ENCODE measurements at regions not wholly inside any gene's neighbourhood (a gene's known extent, or its start where the extent isn't known, plus 50 kb on each side); places are given as distances from the start of the nearest gene placed in this dataset.

DNA sequence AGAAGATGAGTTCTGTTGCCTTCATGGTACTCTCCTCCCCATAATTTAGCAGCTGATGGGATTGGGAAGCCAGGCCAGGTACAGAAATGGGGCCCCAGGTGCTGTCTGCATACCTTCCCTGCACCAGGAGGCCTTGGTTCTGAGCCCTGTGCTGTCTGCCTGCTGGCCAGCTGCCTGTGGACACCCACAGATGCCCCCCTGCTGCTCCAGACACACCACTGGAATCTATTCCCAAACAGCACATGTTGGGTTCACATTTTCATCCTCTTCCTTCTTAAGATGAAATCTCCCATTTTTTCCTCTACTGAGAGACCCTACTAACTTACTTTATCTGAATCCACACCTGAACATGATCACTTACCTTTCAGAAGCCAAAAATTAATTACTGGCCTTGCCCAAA lies 152.0 kb upstream of the CCDC68 start:
- Histone ChIP-seq H4K20me1 (ENCODE audit: insufficient read depth, low read length) (no peaks in the 10 kb centered on the region), H2AFZ (ENCODE audit: low read depth, low read length) (no peak overlapping the region), H3K4me2 (ENCODE audit: low read length) (peak overlapping the region; percentile 37), H3K4me3 (ENCODE audit: insufficient read depth, low read depth, low read length) (no peak overlapping the region), H3K9ac (ENCODE audit: low read length) (no peak overlapping the region), H3K4me1 (ENCODE audit: insufficient read depth, low read length) (peaks cover 14% of the 10 kb centered on the region), H3K27me3 (ENCODE audit: insufficient read depth, low read length) (no peaks in the 10 kb centered on the region), H3K36me3 (ENCODE audit: insufficient read depth, low read length) (no peaks in the 10 kb centered on the region), H3K27ac (ENCODE audit: low read depth, low read length) (peak overlapping the region; percentile 17), H3K79me2 (ENCODE audit: insufficient read depth, low read length) (no peaks in the 10 kb centered on the region), H3K9me3 (ENCODE audit: insufficient read depth, low read depth, low read length) (no peaks in the 10 kb centered on the region)
- FAIRE-seq: no peak
- TF ChIP-seq, protein P1, sequence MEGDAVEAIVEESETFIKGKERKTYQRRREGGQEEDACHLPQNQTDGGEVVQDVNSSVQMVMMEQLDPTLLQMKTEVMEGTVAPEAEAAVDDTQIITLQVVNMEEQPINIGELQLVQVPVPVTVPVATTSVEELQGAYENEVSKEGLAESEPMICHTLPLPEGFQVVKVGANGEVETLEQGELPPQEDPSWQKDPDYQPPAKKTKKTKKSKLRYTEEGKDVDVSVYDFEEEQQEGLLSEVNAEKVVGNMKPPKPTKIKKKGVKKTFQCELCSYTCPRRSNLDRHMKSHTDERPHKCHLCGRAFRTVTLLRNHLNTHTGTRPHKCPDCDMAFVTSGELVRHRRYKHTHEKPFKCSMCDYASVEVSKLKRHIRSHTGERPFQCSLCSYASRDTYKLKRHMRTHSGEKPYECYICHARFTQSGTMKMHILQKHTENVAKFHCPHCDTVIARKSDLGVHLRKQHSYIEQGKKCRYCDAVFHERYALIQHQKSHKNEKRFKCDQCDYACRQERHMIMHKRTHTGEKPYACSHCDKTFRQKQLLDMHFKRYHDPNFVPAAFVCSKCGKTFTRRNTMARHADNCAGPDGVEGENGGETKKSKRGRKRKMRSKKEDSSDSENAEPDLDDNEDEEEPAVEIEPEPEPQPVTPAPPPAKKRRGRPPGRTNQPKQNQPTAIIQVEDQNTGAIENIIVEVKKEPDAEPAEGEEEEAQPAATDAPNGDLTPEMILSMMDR (IDR thresholded peaks at IDR 0.05; ENCODE audit: insufficient read depth, low read depth, low read length): no peak
- no peak for TF ChIP-seq EZH2 (IDR thresholded peaks at IDR 0.05; ENCODE audit: insufficient read depth, low read length)
- DNase-seq (ENCODE audit: low read depth): no peak
- Mint-ChIP-seq H3K9me3 (ENCODE audit: unreplicated experiment) (no peaks in the 10 kb centered on the region), H3K27me3 (ENCODE audit: low read depth, unreplicated experiment) (peaks cover 2% of the 10 kb centered on the region), H3K4me3 (ENCODE audit: unreplicated experiment) (no peak overlapping the region), H3K27ac (ENCODE audit: unreplicated experiment) (no peak overlapping the region), H3K36me3 (ENCODE audit: low read depth, unreplicated experiment) (no peaks in the 10 kb centered on the region), H3K4me1 (ENCODE audit: low read depth, unreplicated experiment) (peaks cover 20% of the 10 kb centered on the region)

DNA sequence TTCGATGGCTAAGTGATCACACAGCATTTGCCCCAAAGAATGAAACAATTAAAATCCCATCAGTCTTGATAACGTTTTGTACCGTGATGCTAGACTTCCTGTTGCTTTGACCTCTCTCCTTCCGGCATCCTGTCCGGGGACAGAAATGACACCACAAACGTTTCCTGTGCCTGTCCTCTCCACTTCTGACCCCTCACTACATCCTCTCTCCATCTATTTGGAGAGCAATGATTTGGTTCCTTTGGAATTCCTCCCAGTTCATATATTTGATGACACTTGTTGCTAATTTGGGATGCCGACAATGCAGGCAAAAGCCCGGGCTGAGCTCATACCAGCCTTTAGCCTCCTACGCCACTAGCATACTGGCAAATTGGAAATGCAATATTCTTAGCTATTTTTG lies 151.2 kb upstream of the CCDC68 start:
- FAIRE-seq: no peak
- H2AFZ ChIP-seq (ENCODE audit: low read depth, low read length): no peak overlapping the region
- TF ChIP-seq EZH2 (IDR thresholded peaks at IDR 0.05; ENCODE audit: insufficient read depth, low read length): no peak
- TF ChIP-seq, protein P1 (IDR thresholded peaks at IDR 0.05; ENCODE audit: insufficient read depth, low read depth, low read length): no peak
- no peaks in the 10 kb centered on the region for H3K27me3 ChIP-seq (ENCODE audit: insufficient read depth, low read length)
- H4K20me1 ChIP-seq (ENCODE audit: insufficient read depth, low read length): no peaks in the 10 kb centered on the region
- H3K4me1 Mint-ChIP-seq (ENCODE audit: low read depth, unreplicated experiment): peaks cover 15% of the 10 kb centered on the region
- peak; percentile 40 for DNase-seq (ENCODE audit: low read depth)
- H3K27ac ChIP-seq (ENCODE audit: low read depth, low read length): no peak overlapping the region
- no peak overlapping the region for H3K9ac ChIP-seq (ENCODE audit: low read length)
- H3K4me3 ChIP-seq (ENCODE audit: insufficient read depth, low read depth, low read length): no peak overlapping the region
- no peaks in the 10 kb centered on the region for H3K36me3 ChIP-seq (ENCODE audit: insufficient read depth, low read length)
- H3K4me1 ChIP-seq (ENCODE audit: insufficient read depth, low read length): peaks cover 18% of the 10 kb centered on the region
- no peaks in the 10 kb centered on the region for H3K36me3 Mint-ChIP-seq (ENCODE audit: low read depth, unreplicated experiment)
- no peak overlapping the region for H3K27ac Mint-ChIP-seq (ENCODE audit: unreplicated experiment)
- no peaks in the 10 kb centered on the region for H3K79me2 ChIP-seq (ENCODE audit: insufficient read depth, low read length)
- no peaks in the 10 kb centered on the region for H3K9me3 Mint-ChIP-seq (ENCODE audit: unreplicated experiment)
- H3K4me2 ChIP-seq (ENCODE audit: low read length): peak overlapping the region; percentile 47
- H3K27me3 Mint-ChIP-seq (ENCODE audit: low read depth, unreplicated experiment): peaks cover 2% of the 10 kb centered on the region
- no peaks in the 10 kb centered on the region for H3K9me3 ChIP-seq (ENCODE audit: insufficient read depth, low read depth, low read length)
- no peak overlapping the region for H3K4me3 Mint-ChIP-seq (ENCODE audit: unreplicated experiment)

DNA sequence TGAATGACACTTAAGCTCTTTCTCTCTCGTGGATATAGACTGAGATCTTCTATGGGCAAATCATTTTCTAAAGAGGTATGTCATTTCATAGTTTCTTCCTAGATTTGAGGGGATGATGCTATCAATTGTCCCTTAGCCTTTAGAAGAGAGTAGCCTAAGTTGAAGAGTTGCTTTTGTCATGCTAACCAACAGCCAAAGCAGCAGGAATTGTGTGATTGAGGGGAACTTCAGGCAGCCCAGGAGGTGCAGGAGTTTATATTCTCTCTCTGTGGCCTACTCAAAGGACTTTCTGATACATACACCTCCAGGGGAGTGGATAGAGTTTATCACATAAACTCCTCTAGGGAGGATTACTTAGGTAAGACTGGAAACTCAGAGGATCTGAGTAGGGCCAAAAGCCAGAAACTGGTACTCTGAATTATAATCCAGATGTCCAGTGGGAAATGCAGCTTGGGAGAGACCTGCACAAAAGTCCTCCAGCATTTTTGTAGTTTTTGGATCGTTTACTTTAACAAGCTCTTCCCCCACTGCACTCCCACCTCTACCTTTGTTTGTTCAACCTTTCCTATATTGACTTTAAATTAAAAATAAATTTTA lies 150.7 kb upstream of the CCDC68 start:
- no peaks in the 10 kb centered on the region for H3K9me3 ChIP-seq (ENCODE audit: insufficient read depth, low read depth, low read length)
- H3K79me2 ChIP-seq (ENCODE audit: insufficient read depth, low read length): no peaks in the 10 kb centered on the region
- H3K4me3 ChIP-seq (ENCODE audit: insufficient read depth, low read depth, low read length): no peak overlapping the region
- H3K4me1 ChIP-seq (ENCODE audit: insufficient read depth, low read length): peaks cover 18% of the 10 kb centered on the region
- H4K20me1 ChIP-seq (ENCODE audit: insufficient read depth, low read length): no peaks in the 10 kb centered on the region
- DNase-seq (ENCODE audit: low read depth): no peak
- TF ChIP-seq EZH2 (IDR thresholded peaks at IDR 0.05; ENCODE audit: insufficient read depth, low read length): no peak
- TF ChIP-seq, protein P1 (IDR thresholded peaks at IDR 0.05; ENCODE audit: insufficient read depth, low read depth, low read length): no peak
- Mint-ChIP-seq H3K9me3 (ENCODE audit: unreplicated experiment) (no peaks in the 10 kb centered on the region), H3K36me3 (ENCODE audit: low read depth, unreplicated experiment) (no peaks in the 10 kb centered on the region), H3K27ac (ENCODE audit: unreplicated experiment) (no peak overlapping the region), H3K4me1 (ENCODE audit: low read depth, unreplicated experiment) (peaks cover 13% of the 10 kb centered on the region), H3K27me3 (ENCODE audit: low read depth, unreplicated experiment) (peaks cover 2% of the 10 kb centered on the region), H3K4me3 (ENCODE audit: unreplicated experiment) (no peak overlapping the region)
- H2AFZ ChIP-seq (ENCODE audit: low read depth, low read length): no peak overlapping the region
- no peaks in the 10 kb centered on the region for H3K27me3 ChIP-seq (ENCODE audit: insufficient read depth, low read length)
- no peak overlapping the region for H3K4me2 ChIP-seq (ENCODE audit: low read length)
- no peak overlapping the region for H3K9ac ChIP-seq (ENCODE audit: low read length)
- no peak for FAIRE-seq
- H3K27ac ChIP-seq (ENCODE audit: low read depth, low read length): no peak overlapping the region
- H3K36me3 ChIP-seq (ENCODE audit: insufficient read depth, low read length): no peaks in the 10 kb centered on the region

Measured in astrocyte (in vitro differentiated cells and primary cell).